HUDEP-2 (cell line): ENCODE measurements at regions not wholly inside any gene's neighbourhood (a gene's known extent, or its start where the extent isn't known, plus 50 kb on each side); places are given as distances from the start of the nearest gene placed in this dataset.
"Not testable (repeated sequence)": the region's sequence is repeated elsewhere in the genome, so short reads cannot be mapped to it uniquely, and the experiment has no call there.

Experiments
- DNase-seq, 76 experiments: peaks; one replicate each; lab custom pipeline; 2025; ENCODE audit not compliant: unreplicated experiment in 76 of 76; lab: John Stamatoyannopoulos, UW

GRCh38 chr10:2592360-2593160 lies 474.8 kb upstream of the PFKP start:
- DNase-seq: no peak

GRCh38 chr10:2589196-2589595 lies 478.2 kb upstream of the PFKP start:
- no peak for DNase-seq

GRCh38 chr10:2584385-2584784 lies 483.0 kb upstream of the PFKP start:
- no peak for DNase-seq

GRCh38 chr10:2576892-2577291 lies 490.5 kb upstream of the PFKP start:
- no peak for DNase-seq

- no peak for DNase-seq
Observed at GRCh38 chr10:2575460-2575859, 491.9 kb upstream of the PFKP start.

- no peak for DNase-seq
Observed at GRCh38 chr10:2572611-2573010, 494.7 kb upstream of the PFKP start.

GRCh38 chr10:2556883-2557282 lies 510.5 kb upstream of the PFKP start:
- no peak for DNase-seq

GRCh38 chr10:2548071-2548470 lies 519.3 kb upstream of the PFKP start:
- DNase-seq: no peak

GRCh38 chr10:2547606-2548005 lies 519.7 kb upstream of the PFKP start:
- DNase-seq: no peak

- not testable (repeated sequence) for DNase-seq
Observed at GRCh38 chr10:2546894-2547293, 520.5 kb upstream of the PFKP start.

GRCh38 chr10:2543974-2544373 lies 523.4 kb upstream of the PFKP start:
- no peak for DNase-seq

GRCh38 chr10:2543142-2543886 lies 524.0 kb upstream of the PFKP start:
- no peak for DNase-seq

GRCh38 chr10:2541176-2541575 lies 526.2 kb upstream of the PFKP start:
- no peak for DNase-seq

GRCh38 chr10:2529945-2530344 lies 537.4 kb upstream of the PFKP start:
- DNase-seq: no peak

- no peak for DNase-seq
Observed at GRCh38 chr10:2525781-2526180, 541.6 kb upstream of the PFKP start.

GRCh38 chr10:2519139-2519538 lies 548.2 kb upstream of the PFKP start:
- DNase-seq: no peak

- no peak for DNase-seq
Observed at GRCh38 chr10:2509081-2509531, 558.2 kb upstream of the PFKP start.

- DNase-seq: not testable (repeated sequence)
Observed at GRCh38 chr10:2501366-2501940, 565.9 kb upstream of the PFKP start.

- no peak for DNase-seq
Observed at GRCh38 chr10:2494399-2494798, 572.9 kb upstream of the PFKP start.

GRCh38 chr10:2488446-2489005 lies 578.8 kb upstream of the PFKP start:
- DNase-seq: no peak

- DNase-seq: no peak
Observed at GRCh38 chr10:2487921-2488320, 579.4 kb upstream of the PFKP start.
